Activated CD4-positive, alpha-beta memory T cell treated with anti-CD3 and anti-CD28 coated beads for 36 hours (primary cell): ENCODE measurements at regions not wholly inside any gene's neighbourhood (a gene's known extent, or its start where the extent isn't known, plus 50 kb on each side); places are given as distances from the start of the nearest gene placed in this dataset.

Experiments used
- CTCF ChIA-PET: fragments of 350-600 bp; sonication (Branson Sonifier 250); formaldehyde crosslinking; loops from one replicate; lab custom pipeline; 2021; ENCODE audit warnings: antibody characterized with exemption, inconsistent platforms; lab: Charles Lee
- POLR2A ChIA-PET: fragments of 350-600 bp; sonication (Branson Sonifier 250); formaldehyde crosslinking; loops from one replicate; lab custom pipeline; 2021; ENCODE audit warnings: antibody characterized with exemption; lab: Charles Lee
- DNase-seq: peaks from one replicate; pipeline ENCODE4 v3.0.0-alpha.2; 2020
- H3K27ac Mint-ChIP-seq: one replicate; pipeline ENCODE4 v1.8.0; 2021; ENCODE audit warnings: mixed read lengths
- H3K27me3 Mint-ChIP-seq: one replicate; pipeline ENCODE4 v1.8.0; 2021; ENCODE audit warnings: mixed read lengths
- H3K36me3 Mint-ChIP-seq: one replicate; pipeline ENCODE4 v1.8.0; 2021; ENCODE audit warnings: mixed read lengths
- H3K4me1 Mint-ChIP-seq: one replicate; pipeline ENCODE4 v1.8.0; 2021; ENCODE audit warnings: low read depth, mixed read lengths
- H3K4me3 Mint-ChIP-seq: one replicate; pipeline ENCODE4 v1.8.0; 2021; ENCODE audit warnings: mild to moderate bottlenecking, mixed read lengths
- H3K9me3 Mint-ChIP-seq: one replicate; pipeline ENCODE4 v1.8.0; 2021; ENCODE audit warnings: mixed read lengths
- intact Hi-C: fragments of 100-400 bp; cut with micrococcal nuclease; formaldehyde crosslinking; loops from one replicate; pipeline ENCODE4 v1.15.1; 2023

- intact Hi-C loops, result no loop called here
- DNase-seq, result no peak
- Mint-ChIP-seq H3K4me3 (no peak overlapping the region), H3K27me3 (no peaks in the 10 kb centered on the region), H3K9me3 (no peaks in the 10 kb centered on the region), H3K27ac (no peak overlapping the region), H3K36me3 (no peaks in the 10 kb centered on the region), H3K4me1 (no peaks in the 10 kb centered on the region)
- POLR2A ChIA-PET, result no interaction called here
- CTCF ChIA-PET, result no interaction called here
Measured at GRCh38 chr13:80590551-80590950, 249.6 kb upstream of the SPRY2 start.

- POLR2A ChIA-PET, result no interaction called here
- no peaks in the 10 kb centered on the region for H3K9me3 Mint-ChIP-seq
- CTCF ChIA-PET, result no interaction called here
- no peaks in the 10 kb centered on the region for H3K27me3 Mint-ChIP-seq
- no peaks in the 10 kb centered on the region for H3K4me1 Mint-ChIP-seq
- no peak overlapping the region for H3K27ac Mint-ChIP-seq
- H3K36me3 Mint-ChIP-seq, result no peaks in the 10 kb centered on the region
- H3K4me3 Mint-ChIP-seq, result no peak overlapping the region
- intact Hi-C loops, result no loop called here
- DNase-seq, result no peak
Measured at GRCh38 chr13:80586356-80586755, 245.4 kb upstream of the SPRY2 start.

GRCh38 chr13:80585531-80585930 is 244.6 kb upstream of the SPRY2 start:
- Mint-ChIP-seq H3K36me3 (no peaks in the 10 kb centered on the region), H3K27me3 (no peaks in the 10 kb centered on the region), H3K4me3 (no peak overlapping the region), H3K9me3 (no peaks in the 10 kb centered on the region), H3K4me1 (no peaks in the 10 kb centered on the region), H3K27ac (no peak overlapping the region)
- no peak for DNase-seq
- ChIA-PET POLR2A (no interaction called here), CTCF (no interaction called here)
- intact Hi-C loops, result no loop called here

- Mint-ChIP-seq H3K9me3 (no peaks in the 10 kb centered on the region), H3K36me3 (no peaks in the 10 kb centered on the region), H3K27ac (no peak overlapping the region), H3K4me3 (no peak overlapping the region), H3K4me1 (no peaks in the 10 kb centered on the region), H3K27me3 (no peaks in the 10 kb centered on the region)
- ChIA-PET CTCF (no interaction called here), POLR2A (no interaction called here)
- no peak for DNase-seq
- intact Hi-C loops, result no loop called here
Measured at GRCh38 chr13:80584785-80585184, 243.9 kb upstream of the SPRY2 start.

GRCh38 chr13:80584306-80584705 is 243.4 kb upstream of the SPRY2 start:
- Mint-ChIP-seq H3K9me3 (no peaks in the 10 kb centered on the region), H3K4me1 (no peaks in the 10 kb centered on the region), H3K4me3 (no peak overlapping the region), H3K27me3 (no peaks in the 10 kb centered on the region), H3K27ac (no peak overlapping the region), H3K36me3 (no peaks in the 10 kb centered on the region)
- POLR2A ChIA-PET, result no interaction called here
- CTCF ChIA-PET, result no interaction called here
- DNase-seq, result no peak
- intact Hi-C loops, result no loop called here

- H3K9me3 Mint-ChIP-seq, result no peaks in the 10 kb centered on the region
- H3K4me3 Mint-ChIP-seq, result no peak overlapping the region
- intact Hi-C loops, result no loop called here
- no peaks in the 10 kb centered on the region for H3K4me1 Mint-ChIP-seq
- no peaks in the 10 kb centered on the region for H3K27me3 Mint-ChIP-seq
- POLR2A ChIA-PET, result no interaction called here
- CTCF ChIA-PET, result no interaction called here
- no peak for DNase-seq
- H3K27ac Mint-ChIP-seq, result no peak overlapping the region
- no peaks in the 10 kb centered on the region for H3K36me3 Mint-ChIP-seq
Measured at GRCh38 chr13:80577926-80578670, 237.2 kb upstream of the SPRY2 start.

GRCh38 chr13:80577285-80577684 is 236.4 kb upstream of the SPRY2 start:
- intact Hi-C loops, result no loop called here
- Mint-ChIP-seq H3K27ac (no peak overlapping the region), H3K4me3 (no peak overlapping the region), H3K9me3 (no peaks in the 10 kb centered on the region), H3K4me1 (no peaks in the 10 kb centered on the region), H3K27me3 (no peaks in the 10 kb centered on the region), H3K36me3 (no peaks in the 10 kb centered on the region)
- DNase-seq, result no peak
- ChIA-PET CTCF (no interaction called here), POLR2A (no interaction called here)

- no peak for DNase-seq
- POLR2A ChIA-PET, result no interaction called here
- intact Hi-C loops, result no loop called here
- Mint-ChIP-seq H3K36me3 (no peaks in the 10 kb centered on the region), H3K27ac (no peak overlapping the region), H3K4me3 (no peak overlapping the region), H3K4me1 (no peaks in the 10 kb centered on the region), H3K9me3 (no peaks in the 10 kb centered on the region), H3K27me3 (no peaks in the 10 kb centered on the region)
- CTCF ChIA-PET, result no interaction called here
Measured at GRCh38 chr13:80574113-80574850, 233.4 kb upstream of the SPRY2 start.

- Mint-ChIP-seq H3K27me3 (no peaks in the 10 kb centered on the region), H3K4me1 (no peaks in the 10 kb centered on the region), H3K36me3 (no peaks in the 10 kb centered on the region), H3K27ac (no peak overlapping the region), H3K4me3 (no peak overlapping the region), H3K9me3 (no peaks in the 10 kb centered on the region)
- intact Hi-C loops, result no loop called here
- no peak for DNase-seq
- ChIA-PET POLR2A (no interaction called here), CTCF (no interaction called here)
Measured at GRCh38 chr13:80572923-80573316, 232.0 kb upstream of the SPRY2 start.

GRCh38 chr13:80572308-80572922 is 231.5 kb upstream of the SPRY2 start:
- no peak overlapping the region for H3K4me3 Mint-ChIP-seq
- H3K27ac Mint-ChIP-seq, result no peak overlapping the region
- ChIA-PET CTCF (interaction anchor here (0.5 kb wide), 1 partner anchor 138 kb away, joined by 3 read pairs; no protein-coding TSS in a partner anchor), POLR2A (no interaction called here)
- H3K27me3 Mint-ChIP-seq, result no peaks in the 10 kb centered on the region
- no peaks in the 10 kb centered on the region for H3K9me3 Mint-ChIP-seq
- H3K4me1 Mint-ChIP-seq, result no peaks in the 10 kb centered on the region
- intact Hi-C loops, result no loop called here
- no peak for DNase-seq
- H3K36me3 Mint-ChIP-seq, result no peaks in the 10 kb centered on the region

GRCh38 chr13:80571346-80572307 is 230.7 kb upstream of the SPRY2 start:
- ChIA-PET POLR2A (no interaction called here), CTCF (interaction anchor here (0.5 kb wide), 1 partner anchor 137 kb away, joined by 3 read pairs; no protein-coding TSS in a partner anchor)
- no peak overlapping the region for H3K27ac Mint-ChIP-seq
- DNase-seq, result no peak
- H3K36me3 Mint-ChIP-seq, result no peaks in the 10 kb centered on the region
- intact Hi-C loops, result no loop called here
- H3K4me3 Mint-ChIP-seq, result no peak overlapping the region
- no peaks in the 10 kb centered on the region for H3K9me3 Mint-ChIP-seq
- no peaks in the 10 kb centered on the region for H3K27me3 Mint-ChIP-seq
- H3K4me1 Mint-ChIP-seq, result no peaks in the 10 kb centered on the region

- DNase-seq, result no peak
- Mint-ChIP-seq H3K4me1 (no peaks in the 10 kb centered on the region), H3K27me3 (no peaks in the 10 kb centered on the region), H3K27ac (no peak overlapping the region), H3K9me3 (peaks cover 4% of the 10 kb centered on the region), H3K4me3 (no peak overlapping the region), H3K36me3 (no peaks in the 10 kb centered on the region)
- ChIA-PET CTCF (no interaction called here), POLR2A (no interaction called here)
- intact Hi-C loops, result no loop called here
Measured at GRCh38 chr13:80563439-80563838, 222.5 kb upstream of the SPRY2 start.
